K562 (cell line): ENCODE measurements at regions not wholly inside any gene's neighbourhood (a gene's known extent, or its start where the extent isn't known, plus 50 kb on each side); places are given as distances from the start of the nearest gene placed in this dataset.

Experiments used
- ATAC-seq: fragments of 200-7000 bp; cut with Tn5 transposase; 3 replicates; pipeline ENCODE4 v1.9.1; 2020; ENCODE audit warnings: moderate library complexity
- BruUV-seq: library from RNA; stranded (reverse); fragments of 400-500 nt; replicated peaks from 2 replicates; lab custom pipeline; 2021; lab: Mats Ljungman, UMichigan
- CTCF ChIA-PET: fragments of 300-600 bp; formaldehyde crosslinking; extraction: SDS; loops from one replicate; lab custom pipeline; 2021; ENCODE audit warnings: low intra/inter-chr PET ratio; lab: Yijun Ruan, JAX
- POLR2A ChIA-PET: fragments of 300-600, 350-650 bp; sonication (Branson Sonifier 250); formaldehyde crosslinking; extraction: SDS; loops from one replicate; lab custom pipeline; 2021; ENCODE audit warnings: antibody characterized with exemption, inconsistent platforms; lab: Yijun Ruan, JAX
- DNase-seq, 4 experiments: peaks; one replicate each; pipeline versions ENCODE4 v3.0.0 to v3.0.0-alpha.2; 2011 to 2018; ENCODE audit warnings: low spot score in 3 of 4, mixed read lengths in 3 of 4; ENCODE audit errors: extremely low read depth in 1 of 4
- FAIRE-seq: peaks from 2 replicates; lab custom pipeline; 2011; peaks lifted over from hg19 to GRCh38; lab: Jason Lieb, UNC
- H2AFZ ChIP-seq: 2 replicates; pipeline ENCODE4 v1.6.0; 2011; ENCODE audit warnings: low read depth, low read length, control low read depth, inconsistent platforms
- H3K27ac ChIP-seq: fragments of 200-600 bp; 3 replicates; pipeline ENCODE4 v1.8.0; 2011; ENCODE audit warnings: low read depth, mild to moderate bottlenecking, control low read depth, inconsistent platforms, low read length, moderate library complexity, mixed read lengths; ENCODE audit errors: extremely low read depth
- H3K27me3 ChIP-seq, 2 experiments: fragments of 300-600 bp in 1 of 2; 2 replicates in 1 of 2; 3 replicates in 1 of 2; pipeline versions ENCODE4 v1.6.0 to v1.8.0; 2011; ENCODE audit warnings: inconsistent platforms in 2 of 2, low read length in 2 of 2, mild to moderate bottlenecking in 1 of 2, mixed read lengths in 1 of 2, moderate library complexity in 1 of 2; ENCODE audit not compliant: control insufficient read depth in 2 of 2, insufficient read depth in 2 of 2
- H3K36me3 ChIP-seq: fragments of 300-600 bp; 3 replicates; pipeline ENCODE4 v1.8.0; 2011; ENCODE audit warnings: mild to moderate bottlenecking, low read length, inconsistent platforms; ENCODE audit not compliant: control insufficient read depth, insufficient read depth
- H3K4me1 ChIP-seq, 2 experiments: fragments of 200-600 bp in 1 of 2; replicated peaks in 1 of 2; 2 replicates in 1 of 2; 3 replicates in 1 of 2; pipeline versions ENCODE4 v1.5.1 to v1.8.0; 2011; ENCODE audit warnings: inconsistent platforms in 2 of 2, low read length in 2 of 2, mild to moderate bottlenecking in 1 of 2, mixed read lengths in 1 of 2, moderate library complexity in 1 of 2; ENCODE audit not compliant: control insufficient read depth in 2 of 2, insufficient read depth in 2 of 2
- H3K4me2 ChIP-seq: 2 replicates; pipeline ENCODE4 v1.6.1; 2011; ENCODE audit warnings: low read length, control low read depth, inconsistent platforms, mixed read lengths; ENCODE audit not compliant: insufficient read depth
- H3K4me3 ChIP-seq: fragments of 200-600 bp; sonication (generic), shearing (Covaris generic); 2 replicates; pipeline ENCODE4 v1.5.1; 2016; ENCODE audit warnings: control low read depth, inconsistent platforms
- H3K79me2 ChIP-seq: fragments of 200-600 bp; 3 replicates; pipeline ENCODE4 v1.8.0; 2011; ENCODE audit warnings: low read length, inconsistent platforms; ENCODE audit not compliant: control insufficient read depth, insufficient read depth
- H3K9ac ChIP-seq, 2 experiments: 2 replicates each; pipeline versions ENCODE4 v1.6.0 to v1.6.1; 2011; ENCODE audit warnings: low read depth in 2 of 2, low read length in 2 of 2, control low read depth in 1 of 2, inconsistent platforms in 1 of 2, mild to moderate bottlenecking in 1 of 2, mixed read lengths in 1 of 2; ENCODE audit not compliant: insufficient read depth in 1 of 2
- H3K9me1 ChIP-seq: one replicate; pipeline ENCODE4 v1.6.0; 2011; ENCODE audit warnings: inconsistent platforms, mild to moderate bottlenecking, low read length, moderate library complexity; ENCODE audit not compliant: control insufficient read depth, insufficient read depth
- H3K9me3 ChIP-seq: replicated peaks from 2 replicates; pipeline ENCODE4 v1.5.1; 2011; ENCODE audit warnings: low read depth, low read length, inconsistent platforms; ENCODE audit not compliant: control insufficient read depth, insufficient read depth
- H4K20me1 ChIP-seq: replicated peaks from 2 replicates; pipeline ENCODE4 v1.6.1; 2011; ENCODE audit warnings: low read length, inconsistent platforms, mixed read lengths; ENCODE audit not compliant: control insufficient read depth, insufficient read depth
- CEBPG ChIP-seq, 3 experiments: fragments of 200-800 bp in 1 of 3; sonication (Bioruptor generic) in 1 of 3; sonication (generic) in 1 of 3; formaldehyde crosslinking in 1 of 3; IDR thresholded peaks in 2 of 3; conservative IDR thresholded peaks in 1 of 3; 2 replicates each; pipeline versions ENCODE4 v1.6.1 to v1.8.0; 2016 to 2022; ENCODE audit warnings: missing compliant biosample characterization in 2 of 3, missing genetic modification characterization in 2 of 3, mild to moderate bottlenecking in 1 of 3, missing genetic modification reagents in 1 of 3
- ZBTB11 ChIP-seq, 3 experiments: fragments of 200-800 bp in 1 of 3; fragments of 250-450 bp in 1 of 3; fragments of 450-650 bp in 1 of 3; sonication (Bioruptor Pico) in 1 of 3; sonication (Bioruptor generic) in 1 of 3; formaldehyde crosslinking in 1 of 3; IDR thresholded peaks; 2 replicates each; pipeline versions ENCODE4 v1.6.1 to v1.8.0; 2016 to 2022; ENCODE audit warnings: mild to moderate bottlenecking in 2 of 3, missing genetic modification characterization in 2 of 3, missing compliant biosample characterization in 1 of 3, moderate library complexity in 1 of 3
- whole genome bisulfite sequencing: fragments of 100-300 bp; shearing (Covaris generic); methylation state at CpG from one replicate; pipeline ENCODE4 v1.1.6; 2016; ENCODE audit warnings: low coverage, mixed read lengths; ENCODE audit not compliant: insufficient coverage; ENCODE audit errors: missing lambda C conversion rate; 5-methylcytosine and 5-hydroxymethylcytosine counted together
- in situ Hi-C: fragments of 300-500 bp; cut with MboI; formaldehyde crosslinking; loops from 4 replicates; pipeline ENCODE4 v1.15.0; 2018; ENCODE audit warnings: inconsistent platforms, mixed read lengths
- intact Hi-C: fragments of 100-400 bp; cut with micrococcal nuclease; formaldehyde crosslinking; loops from 2 replicates; pipeline ENCODE4 v1.14.2; 2022

DNA sequence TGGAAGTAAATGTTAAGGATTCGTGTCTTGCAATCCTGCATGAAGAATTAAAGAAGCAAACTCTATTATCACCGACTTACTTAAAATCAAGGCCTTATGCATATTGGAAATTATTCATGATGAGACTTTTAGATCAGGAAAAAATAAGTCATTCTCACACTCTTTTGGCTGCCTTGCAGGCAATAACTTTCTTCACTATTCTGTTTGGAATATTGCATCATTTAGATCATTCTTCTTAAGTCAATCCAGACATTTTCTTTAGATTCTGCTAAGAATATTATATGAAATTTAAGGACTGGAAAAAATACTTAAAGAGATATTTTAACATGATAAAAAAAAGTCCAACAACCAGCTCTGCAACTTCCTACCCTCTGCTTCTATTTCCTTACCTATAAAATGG lies 245.4 kb downstream of the LRRN1 start:
- Histone ChIP-seq H3K9me3 (no peaks in the 10 kb centered on the region; the same call in 1 of the 2 replicates), H3K4me3 (no peak overlapping the region), H3K79me2 (no peaks in the 10 kb centered on the region), H3K9me1 (no peaks in the 10 kb centered on the region), H3K4me2 (no peak overlapping the region), H3K27ac (no peak overlapping the region), H3K36me3 (no peaks in the 10 kb centered on the region), H3K27me3 (no peaks in the 10 kb centered on the region), H3K4me1 (no peaks in the 10 kb centered on the region), H4K20me1 (no peaks in the 10 kb centered on the region), H3K9ac (no peak overlapping the region), H2AFZ (no peak overlapping the region)
- in situ Hi-C loops (no loop called here), intact Hi-C loops (no loop called here)
- 0% methylated on average over 2 of the region's 2 CpGs for WGBS
- no peak for TF ChIP-seq ZBTB11 (CRISPR knock-in tag; IDR thresholded peaks at IDR 0.05)
- no peak for TF ChIP-seq CEBPG (CRISPR knock-in tag; IDR thresholded peaks at IDR 0.05)
- TF ChIP-seq CEBPG (tag; conservative IDR thresholded peaks at IDR 0.05 in 1 of 2, IDR thresholded peaks at IDR 0.05 in 1 of 2), result peak in 1 of 2 experiments; percentile 57; a peak in 2 of 4 replicates
- no TSS peak for BruUV-seq
- DNase-seq (no peak), ATAC-seq (no peak), FAIRE-seq (no peak)
- ChIA-PET POLR2A (no interaction called here), CTCF (no interaction called here)
